Mucosa of descending colon (tissue), 3 donors: ENCODE measurements at regions not wholly inside any gene's neighbourhood (a gene's known extent, or its start where the extent isn't known, plus 50 kb on each side); places are given as distances from the start of the nearest gene placed in this dataset.

ENCODE experiments used
- ATAC-seq: fragments of 200-7000 bp; cut with Tn5 transposase; one replicate; pipeline ENCODE4 v1.9.1; 2020; ENCODE audit warnings: mild to moderate bottlenecking, moderate library complexity
- DNase-seq, 3 donors: peaks; one replicate each; pipeline ENCODE4 v3.0.0-alpha.2; 2020
- H3K36me3 ChIP-seq: fragments of 200-600 bp; one replicate; pipeline ENCODE4 v1.8.0; 2021; ENCODE audit warnings: low read depth, mild to moderate bottlenecking
- H3K4me1 ChIP-seq: fragments of 200-600 bp; one replicate; pipeline ENCODE4 v1.8.0; 2021; ENCODE audit warnings: low read depth, mild to moderate bottlenecking
- H3K4me3 ChIP-seq: fragments of 200-600 bp; one replicate; pipeline ENCODE4 v1.8.0; 2021; ENCODE audit warnings: mild to moderate bottlenecking
- H3K9me3 ChIP-seq: fragments of 200-600 bp; one replicate; pipeline ENCODE4 v1.8.0; 2021; ENCODE audit warnings: mild to moderate bottlenecking
- intact Hi-C, 2 donors: fragments of 100-400 bp; cut with DNase I in 1 of 2; cut with micrococcal nuclease in 1 of 2; formaldehyde crosslinking; loops; one replicate each; pipeline versions ENCODE4 v1.11.0 to v1.11.1; 2022; cut with DNase I, micrococcal nuclease
- TF ChIP-seq, protein P1 (sequence below): fragments of 200-600 bp; IDR thresholded peaks from one replicate; pipeline ENCODE4 v1.8.0; 2022; ENCODE audit warnings: antibody characterized with exemption, mild to moderate bottlenecking
- donor health status: DM: no; HTN: no; CAD: no; lungs with moderate emphysema.
- donor health status: DM: no; HTN: no; CAD: no.
- donor health status: DM: no; HTN: yes; CAD: no.

DNA sequence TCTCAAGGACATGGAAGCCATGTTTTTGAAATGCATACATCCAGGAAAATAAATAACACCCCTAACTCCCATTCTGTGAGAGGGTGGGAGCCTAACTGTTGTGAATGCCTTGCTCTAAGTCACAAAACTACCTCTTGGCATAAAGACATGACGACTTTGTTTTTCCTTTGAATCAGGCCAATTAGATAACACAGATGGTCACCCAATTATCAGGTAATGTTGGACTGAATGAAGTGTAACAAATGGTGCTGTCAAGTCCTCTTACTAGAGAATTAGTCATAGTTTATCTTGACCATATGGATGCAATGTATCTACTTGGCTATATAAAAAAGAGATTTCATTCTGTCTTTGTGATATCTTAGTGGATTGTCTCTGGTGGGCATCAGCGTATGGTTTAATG is 553.6 kb upstream of the ATXN8OS start:
- TF ChIP-seq, protein P1, sequence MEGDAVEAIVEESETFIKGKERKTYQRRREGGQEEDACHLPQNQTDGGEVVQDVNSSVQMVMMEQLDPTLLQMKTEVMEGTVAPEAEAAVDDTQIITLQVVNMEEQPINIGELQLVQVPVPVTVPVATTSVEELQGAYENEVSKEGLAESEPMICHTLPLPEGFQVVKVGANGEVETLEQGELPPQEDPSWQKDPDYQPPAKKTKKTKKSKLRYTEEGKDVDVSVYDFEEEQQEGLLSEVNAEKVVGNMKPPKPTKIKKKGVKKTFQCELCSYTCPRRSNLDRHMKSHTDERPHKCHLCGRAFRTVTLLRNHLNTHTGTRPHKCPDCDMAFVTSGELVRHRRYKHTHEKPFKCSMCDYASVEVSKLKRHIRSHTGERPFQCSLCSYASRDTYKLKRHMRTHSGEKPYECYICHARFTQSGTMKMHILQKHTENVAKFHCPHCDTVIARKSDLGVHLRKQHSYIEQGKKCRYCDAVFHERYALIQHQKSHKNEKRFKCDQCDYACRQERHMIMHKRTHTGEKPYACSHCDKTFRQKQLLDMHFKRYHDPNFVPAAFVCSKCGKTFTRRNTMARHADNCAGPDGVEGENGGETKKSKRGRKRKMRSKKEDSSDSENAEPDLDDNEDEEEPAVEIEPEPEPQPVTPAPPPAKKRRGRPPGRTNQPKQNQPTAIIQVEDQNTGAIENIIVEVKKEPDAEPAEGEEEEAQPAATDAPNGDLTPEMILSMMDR: no peak
- intact Hi-C loops: no loop called here
- Histone ChIP-seq H3K4me3 (no peak overlapping the region), H3K9me3 (no peaks in the 10 kb centered on the region), H3K4me1 (no peaks in the 10 kb centered on the region), H3K36me3 (no peaks in the 10 kb centered on the region)
- ATAC-seq (no peak), DNase-seq (no peak)

DNA sequence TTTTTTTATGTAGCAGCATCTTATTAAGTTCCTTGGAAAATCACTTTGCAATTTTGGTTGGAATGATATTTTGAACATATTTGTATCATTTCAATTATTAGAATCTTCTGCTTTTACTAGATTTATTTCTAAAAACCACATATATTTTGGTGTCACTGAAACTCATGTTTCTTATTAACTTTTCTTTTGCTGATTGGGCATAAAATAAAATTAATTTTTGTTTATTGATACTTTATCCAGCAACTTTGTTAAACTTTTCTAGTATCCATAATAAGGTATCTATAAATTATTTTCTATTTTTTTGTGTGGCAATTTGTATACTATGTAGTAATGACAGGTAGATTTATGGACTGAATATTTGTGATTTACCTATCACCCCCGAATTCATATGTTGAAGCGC is 556.4 kb upstream of the ATXN8OS start:
- DNase-seq (no peak), ATAC-seq (no peak)
- H3K9me3 ChIP-seq: no peaks in the 10 kb centered on the region
- H3K4me3 ChIP-seq: no peak overlapping the region
- intact Hi-C loops: no loop called here
- no peaks in the 10 kb centered on the region for H3K4me1 ChIP-seq
- TF ChIP-seq, protein P1: no peak
- no peaks in the 10 kb centered on the region for H3K36me3 ChIP-seq

DNA sequence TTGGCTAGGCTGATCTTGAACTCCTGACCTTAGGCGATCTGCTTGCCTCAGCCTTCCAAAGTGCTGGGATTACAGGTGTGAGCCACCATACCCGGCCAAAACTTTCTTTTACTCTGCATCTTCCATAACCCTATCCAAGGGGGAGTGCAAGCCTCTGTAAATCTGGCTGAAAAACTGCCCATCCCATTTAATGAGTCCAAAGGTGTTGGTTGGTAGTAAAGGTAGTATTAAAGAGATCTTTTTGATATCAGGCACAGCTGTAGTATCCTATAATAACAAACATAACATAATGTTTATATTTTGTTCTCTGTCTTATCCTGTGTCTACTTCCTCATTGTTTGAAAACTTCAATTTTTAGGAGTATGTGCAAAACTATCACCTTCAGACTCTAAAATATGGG is 559.8 kb upstream of the ATXN8OS start:
- peaks cover 7% of the 10 kb centered on the region for H3K4me1 ChIP-seq
- no peak overlapping the region for H3K4me3 ChIP-seq
- TF ChIP-seq, protein P1: no peak
- intact Hi-C loops: no loop called here
- H3K36me3 ChIP-seq: no peaks in the 10 kb centered on the region
- no peaks in the 10 kb centered on the region for H3K9me3 ChIP-seq
- ATAC-seq (peak; percentile 74), DNase-seq (no peak)

DNA sequence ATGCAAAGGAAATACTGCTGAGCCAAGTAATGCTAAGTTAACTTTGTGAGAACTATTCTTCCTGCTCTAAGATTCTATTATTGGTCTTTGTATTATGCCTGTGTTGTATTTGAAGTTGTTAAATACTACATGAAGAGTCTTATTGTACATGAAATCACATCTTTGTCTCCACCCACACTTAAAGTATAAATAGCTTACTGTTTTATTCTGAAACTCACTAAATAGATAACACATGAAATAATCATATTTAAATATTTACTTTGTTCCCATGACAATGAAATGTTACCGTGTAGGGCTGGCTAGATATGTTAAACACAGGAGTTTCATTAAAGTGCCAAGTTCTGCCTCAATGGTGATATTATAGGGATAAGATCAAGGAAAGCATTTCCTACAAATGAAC is 562.1 kb upstream of the ATXN8OS start:
- Histone ChIP-seq H3K4me3 (no peak overlapping the region), H3K36me3 (no peaks in the 10 kb centered on the region), H3K4me1 (peaks cover 7% of the 10 kb centered on the region), H3K9me3 (no peaks in the 10 kb centered on the region)
- TF ChIP-seq, protein P1: no peak
- DNase-seq (no peak), ATAC-seq (peak; percentile 68)
- intact Hi-C loops: no loop called here

DNA sequence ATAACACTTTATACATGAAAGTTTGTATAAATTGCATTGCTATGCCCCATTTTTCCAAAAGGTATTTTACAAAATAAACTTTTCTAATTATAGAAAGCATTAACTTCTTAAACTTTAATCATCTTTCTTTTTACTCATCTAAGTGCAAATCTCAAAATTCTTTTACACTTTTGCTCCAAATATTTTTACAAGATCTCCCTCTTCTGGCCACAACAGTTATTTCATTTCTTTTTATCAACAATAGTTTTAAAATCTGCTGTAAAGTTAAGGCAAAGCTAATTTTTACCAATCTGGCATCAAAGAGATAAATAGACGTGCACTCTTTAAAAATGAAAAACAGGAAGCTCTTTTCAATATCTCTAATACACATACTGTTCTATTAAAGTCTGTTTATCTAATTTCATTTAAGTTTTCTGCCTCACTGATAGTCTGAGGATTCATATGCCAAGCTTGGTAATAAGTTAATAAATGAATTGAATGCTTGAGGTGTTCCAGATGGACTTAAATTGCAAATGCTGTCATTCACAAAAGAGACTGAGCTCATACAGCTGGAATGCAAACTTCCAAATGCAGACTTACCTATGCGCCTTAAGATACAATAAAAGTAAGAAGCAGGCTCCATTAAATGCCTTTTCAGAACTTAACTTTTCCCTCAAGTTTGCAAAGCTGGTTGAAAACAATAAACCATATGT is 583.0 kb upstream of the ATXN8OS start:
- no peak overlapping the region for H3K4me3 ChIP-seq
- TF ChIP-seq, protein P1: no peak
- intact Hi-C loops: no loop called here
- DNase-seq: no peak
- no peak for ATAC-seq
- H3K9me3 ChIP-seq: no peaks in the 10 kb centered on the region
- no peaks in the 10 kb centered on the region for H3K36me3 ChIP-seq
- H3K4me1 ChIP-seq: no peaks in the 10 kb centered on the region

DNA sequence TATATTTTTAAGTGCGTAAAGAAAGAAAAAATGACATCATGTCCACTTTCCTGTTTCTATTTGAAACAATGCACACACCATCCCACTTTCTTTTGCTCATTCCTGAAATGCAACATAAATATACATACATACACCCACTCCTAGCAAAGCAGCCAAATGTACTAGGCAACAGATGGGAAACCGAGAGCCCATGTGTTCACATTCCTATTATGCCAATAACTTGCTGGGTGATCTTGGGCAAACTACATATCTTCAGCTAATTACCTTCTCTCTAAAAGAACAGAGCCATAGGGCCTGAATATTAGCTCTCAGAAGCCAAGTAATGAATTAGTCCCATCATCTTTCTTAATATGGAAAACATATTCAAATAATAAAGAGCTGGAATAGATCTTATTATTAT is 610.6 kb upstream of the ATXN8OS start:
- H3K9me3 ChIP-seq: no peaks in the 10 kb centered on the region
- no peaks in the 10 kb centered on the region for H3K4me1 ChIP-seq
- TF ChIP-seq, protein P1: no peak
- ATAC-seq: no peak
- H3K4me3 ChIP-seq: no peak overlapping the region
- H3K36me3 ChIP-seq: no peaks in the 10 kb centered on the region
- intact Hi-C loops: no loop called here
- DNase-seq: no peak
